Kidney (tissue), 13 donors: ENCODE measurements at regions not wholly inside any gene's neighbourhood (a gene's known extent, or its start where the extent isn't known, plus 50 kb on each side); places are given as distances from the start of the nearest gene placed in this dataset.

Source experiments
- DNase-seq, 5 donors: peaks; one replicate each; pipeline ENCODE4 v3.0.0-alpha.2; 2013 to 2020
- FAIRE-seq: peaks from 2 replicates; lab custom pipeline; 2012; peaks lifted over from hg19 to GRCh38; lab: Jason Lieb, UNC
- H3K27ac ChIP-seq, 2 donors: one replicate each; pipeline ENCODE4 v1.7.0; 2013; ENCODE audit warnings: low read depth in 2 of 2, low read length in 2 of 2, inconsistent platforms in 1 of 2
- H3K27me3 ChIP-seq: one replicate; pipeline ENCODE4 v1.7.1; 2013; ENCODE audit warnings: low read length, inconsistent platforms; ENCODE audit not compliant: control insufficient read depth, insufficient read depth
- H3K36me3 ChIP-seq, 3 donors: one replicate each; pipeline versions ENCODE4 v1.7.0 to v1.7.1; 2013; ENCODE audit warnings: low read length in 3 of 3, control low read depth in 1 of 3, inconsistent platforms in 1 of 3; ENCODE audit not compliant: insufficient read depth in 3 of 3, control insufficient read depth in 2 of 3
- H3K4me1 ChIP-seq, 3 donors: one replicate each; pipeline versions ENCODE4 v1.7.0 to v1.7.1; 2013; ENCODE audit warnings: low read length in 3 of 3, inconsistent platforms in 1 of 3, low read depth in 1 of 3; ENCODE audit not compliant: control insufficient read depth in 2 of 3, insufficient read depth in 2 of 3
- H3K4me3 ChIP-seq, 3 donors: one replicate each; pipeline versions ENCODE4 v1.7.0 to v1.8.1; 2013; ENCODE audit warnings: low read length in 3 of 3, control low read depth in 1 of 3, inconsistent platforms in 1 of 3
- H3K9ac ChIP-seq, 3 donors: one replicate each; pipeline versions ENCODE4 v1.7.0 to v1.7.1; 2013; ENCODE audit warnings: low read length in 3 of 3, control low read depth in 1 of 3, inconsistent platforms in 1 of 3
- H3K9me3 ChIP-seq, 3 donors: one replicate each; pipeline versions ENCODE4 v1.7.0 to v1.7.1; 2013; ENCODE audit warnings: low read length in 3 of 3, control low read depth in 1 of 3, inconsistent platforms in 1 of 3; ENCODE audit not compliant: control insufficient read depth in 2 of 3, insufficient read depth in 1 of 3
- intact Hi-C: fragments of 100-400 bp; cut with DNase I; formaldehyde crosslinking; loops from one replicate; pipeline ENCODE4 v1.11.1; 2022
- TF ChIP-seq, protein P1 (sequence below): IDR thresholded peaks from 3 replicates; pipeline ENCODE4 v1.5.1; 2012; ENCODE audit warnings: mild to moderate bottlenecking, moderate library complexity, borderline replicate concordance; ENCODE audit not compliant: insufficient read depth; ENCODE audit errors: extremely low read depth
- donor health status: control.
- donor health status: control.
- donor health status: control.
- donor health status: control.
- donor health status: control.
- donor health status: DM: yes; HTN: yes; CAD: no.
- donor health status: Normal renal cell carcinoma (clear cell type).

- H3K9ac ChIP-seq = no peak overlapping the region
- intact Hi-C loops = no loop called here
- H3K27me3 ChIP-seq = no peaks in the 10 kb centered on the region
- no peaks in the 10 kb centered on the region for H3K9me3 ChIP-seq
- no peak for DNase-seq
- H3K27ac ChIP-seq = no peak overlapping the region
- no peak overlapping the region for H3K4me3 ChIP-seq
- TF ChIP-seq, protein P1, sequence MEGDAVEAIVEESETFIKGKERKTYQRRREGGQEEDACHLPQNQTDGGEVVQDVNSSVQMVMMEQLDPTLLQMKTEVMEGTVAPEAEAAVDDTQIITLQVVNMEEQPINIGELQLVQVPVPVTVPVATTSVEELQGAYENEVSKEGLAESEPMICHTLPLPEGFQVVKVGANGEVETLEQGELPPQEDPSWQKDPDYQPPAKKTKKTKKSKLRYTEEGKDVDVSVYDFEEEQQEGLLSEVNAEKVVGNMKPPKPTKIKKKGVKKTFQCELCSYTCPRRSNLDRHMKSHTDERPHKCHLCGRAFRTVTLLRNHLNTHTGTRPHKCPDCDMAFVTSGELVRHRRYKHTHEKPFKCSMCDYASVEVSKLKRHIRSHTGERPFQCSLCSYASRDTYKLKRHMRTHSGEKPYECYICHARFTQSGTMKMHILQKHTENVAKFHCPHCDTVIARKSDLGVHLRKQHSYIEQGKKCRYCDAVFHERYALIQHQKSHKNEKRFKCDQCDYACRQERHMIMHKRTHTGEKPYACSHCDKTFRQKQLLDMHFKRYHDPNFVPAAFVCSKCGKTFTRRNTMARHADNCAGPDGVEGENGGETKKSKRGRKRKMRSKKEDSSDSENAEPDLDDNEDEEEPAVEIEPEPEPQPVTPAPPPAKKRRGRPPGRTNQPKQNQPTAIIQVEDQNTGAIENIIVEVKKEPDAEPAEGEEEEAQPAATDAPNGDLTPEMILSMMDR = no peak
- H3K4me1 ChIP-seq = peaks cover 0 to 8% (median 5%) of the 10 kb centered on the region in 3 donors
- H3K36me3 ChIP-seq = no peaks in the 10 kb centered on the region
- FAIRE-seq = no peak
Observed at GRCh38 chr2:15828576-15828975, 111.8 kb upstream of the MYCN start.

GRCh38 chr2:15829091-15829801 lies 111.1 kb upstream of the MYCN start:
- no peak overlapping the region for H3K27ac ChIP-seq
- H3K4me1 ChIP-seq = peaks cover 0 to 8% (median 5%) of the 10 kb centered on the region in 3 donors
- H3K9ac ChIP-seq = no peak overlapping the region
- H3K27me3 ChIP-seq = no peaks in the 10 kb centered on the region
- TF ChIP-seq, protein P1 = no peak
- no peak for DNase-seq
- H3K9me3 ChIP-seq = no peaks in the 10 kb centered on the region
- no peak for FAIRE-seq
- no peak overlapping the region for H3K4me3 ChIP-seq
- no peaks in the 10 kb centered on the region for H3K36me3 ChIP-seq
- intact Hi-C loops = no loop called here

DNA sequence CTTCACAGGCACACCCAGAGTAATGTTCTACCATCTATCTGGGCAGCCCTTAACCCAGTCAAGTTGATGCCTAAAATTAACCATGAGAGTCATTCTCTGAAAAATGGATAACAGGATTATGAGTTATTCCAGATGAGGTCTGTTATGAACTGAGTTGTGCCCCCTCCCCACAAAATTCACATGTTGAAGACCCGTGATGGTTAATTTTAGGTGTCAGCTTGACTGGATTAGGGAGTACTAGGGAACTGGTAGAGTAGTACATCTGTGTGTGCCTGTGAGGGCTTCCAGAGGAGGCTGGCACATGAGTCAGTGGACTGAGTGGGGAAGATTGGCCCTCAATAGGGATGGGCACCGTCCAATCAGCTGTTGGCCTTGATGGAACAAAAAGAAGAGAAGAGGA lies 110.4 kb upstream of the MYCN start:
- no peak overlapping the region for H3K27ac ChIP-seq
- no peaks in the 10 kb centered on the region for H3K36me3 ChIP-seq
- TF ChIP-seq, protein P1 = no peak
- H3K9ac ChIP-seq = no peak overlapping the region
- no peak overlapping the region for H3K4me3 ChIP-seq
- intact Hi-C loops = no loop called here
- no peaks in the 10 kb centered on the region for H3K9me3 ChIP-seq
- no peak for FAIRE-seq
- no peak for DNase-seq
- peaks cover 0 to 8% (median 5%) of the 10 kb centered on the region in 3 donors for H3K4me1 ChIP-seq
- H3K27me3 ChIP-seq = no peaks in the 10 kb centered on the region
